LNCAP (cell line): ENCODE measurements at regions not wholly inside any gene's neighbourhood (a gene's known extent, or its start where the extent isn't known, plus 50 kb on each side); places are given as distances from the start of the nearest gene placed in this dataset.

Source experiments
- TF ChIP-seq, protein P1 (sequence below): fragments of 450-650 bp; IDR thresholded peaks from 2 replicates; pipeline ENCODE4 v1.5.1; 2017; ENCODE audit warnings: mild to moderate bottlenecking

DNA sequence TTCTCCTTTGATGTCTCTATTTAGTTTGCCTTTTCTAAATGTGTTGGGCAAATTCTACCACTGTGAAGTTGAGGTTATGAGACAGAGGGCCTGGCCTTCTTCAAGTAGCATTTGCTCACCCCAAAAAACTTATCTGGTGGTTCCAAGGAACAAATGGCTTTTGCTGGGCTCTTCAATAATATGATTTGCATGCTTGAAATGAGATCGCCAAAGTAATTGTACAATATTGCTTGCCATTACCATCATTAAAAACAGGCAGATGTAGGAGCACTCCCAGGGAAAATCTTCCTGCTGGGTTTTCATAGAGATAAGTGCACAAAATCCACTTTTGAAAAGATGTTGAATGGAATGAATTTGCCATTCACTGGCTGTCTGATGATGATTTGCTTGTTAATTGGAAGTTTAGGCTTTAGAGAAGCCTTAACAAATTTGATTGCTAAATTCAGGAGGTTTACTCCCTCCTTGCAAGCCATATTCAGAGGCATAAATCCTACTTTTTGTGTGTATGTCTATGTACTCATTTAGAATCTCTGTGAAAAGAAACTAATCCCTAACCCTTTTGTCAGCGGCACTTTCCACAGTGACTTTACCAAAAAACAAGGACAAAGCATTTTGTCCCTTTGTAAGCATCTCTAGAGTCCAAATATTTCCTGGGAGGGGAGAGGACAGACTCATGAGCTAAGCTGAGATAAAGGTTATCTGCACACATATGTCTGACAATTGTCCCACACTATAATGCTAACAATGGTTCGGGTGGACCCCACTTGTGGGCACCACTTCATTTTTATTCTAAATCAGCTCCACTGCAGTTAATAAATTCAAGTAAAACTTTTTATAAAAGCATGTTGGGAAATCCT is 240.8 kb upstream of the PIK3C3 start:
- TF ChIP-seq, protein P1, sequence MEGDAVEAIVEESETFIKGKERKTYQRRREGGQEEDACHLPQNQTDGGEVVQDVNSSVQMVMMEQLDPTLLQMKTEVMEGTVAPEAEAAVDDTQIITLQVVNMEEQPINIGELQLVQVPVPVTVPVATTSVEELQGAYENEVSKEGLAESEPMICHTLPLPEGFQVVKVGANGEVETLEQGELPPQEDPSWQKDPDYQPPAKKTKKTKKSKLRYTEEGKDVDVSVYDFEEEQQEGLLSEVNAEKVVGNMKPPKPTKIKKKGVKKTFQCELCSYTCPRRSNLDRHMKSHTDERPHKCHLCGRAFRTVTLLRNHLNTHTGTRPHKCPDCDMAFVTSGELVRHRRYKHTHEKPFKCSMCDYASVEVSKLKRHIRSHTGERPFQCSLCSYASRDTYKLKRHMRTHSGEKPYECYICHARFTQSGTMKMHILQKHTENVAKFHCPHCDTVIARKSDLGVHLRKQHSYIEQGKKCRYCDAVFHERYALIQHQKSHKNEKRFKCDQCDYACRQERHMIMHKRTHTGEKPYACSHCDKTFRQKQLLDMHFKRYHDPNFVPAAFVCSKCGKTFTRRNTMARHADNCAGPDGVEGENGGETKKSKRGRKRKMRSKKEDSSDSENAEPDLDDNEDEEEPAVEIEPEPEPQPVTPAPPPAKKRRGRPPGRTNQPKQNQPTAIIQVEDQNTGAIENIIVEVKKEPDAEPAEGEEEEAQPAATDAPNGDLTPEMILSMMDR: no peak

DNA sequence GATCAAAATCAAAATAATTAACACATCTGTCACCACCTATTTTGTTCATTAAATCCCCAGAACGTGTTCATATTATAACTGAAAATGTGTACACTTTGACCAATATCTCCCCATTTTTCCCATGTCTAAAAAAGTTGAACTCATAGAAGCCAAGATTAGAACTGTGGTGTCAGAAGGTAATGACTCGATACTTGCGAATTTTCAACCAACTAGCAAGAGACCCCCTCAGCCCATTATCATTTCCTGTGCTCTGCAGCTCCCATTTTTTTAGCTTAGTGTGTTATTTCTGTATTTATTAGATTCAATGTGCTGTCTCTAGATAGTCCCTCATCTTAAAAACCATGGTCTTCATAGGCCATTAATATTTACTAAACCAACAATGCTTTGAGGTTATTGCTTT is 248.7 kb upstream of the PIK3C3 start:
- TF ChIP-seq, protein P1: no peak

DNA sequence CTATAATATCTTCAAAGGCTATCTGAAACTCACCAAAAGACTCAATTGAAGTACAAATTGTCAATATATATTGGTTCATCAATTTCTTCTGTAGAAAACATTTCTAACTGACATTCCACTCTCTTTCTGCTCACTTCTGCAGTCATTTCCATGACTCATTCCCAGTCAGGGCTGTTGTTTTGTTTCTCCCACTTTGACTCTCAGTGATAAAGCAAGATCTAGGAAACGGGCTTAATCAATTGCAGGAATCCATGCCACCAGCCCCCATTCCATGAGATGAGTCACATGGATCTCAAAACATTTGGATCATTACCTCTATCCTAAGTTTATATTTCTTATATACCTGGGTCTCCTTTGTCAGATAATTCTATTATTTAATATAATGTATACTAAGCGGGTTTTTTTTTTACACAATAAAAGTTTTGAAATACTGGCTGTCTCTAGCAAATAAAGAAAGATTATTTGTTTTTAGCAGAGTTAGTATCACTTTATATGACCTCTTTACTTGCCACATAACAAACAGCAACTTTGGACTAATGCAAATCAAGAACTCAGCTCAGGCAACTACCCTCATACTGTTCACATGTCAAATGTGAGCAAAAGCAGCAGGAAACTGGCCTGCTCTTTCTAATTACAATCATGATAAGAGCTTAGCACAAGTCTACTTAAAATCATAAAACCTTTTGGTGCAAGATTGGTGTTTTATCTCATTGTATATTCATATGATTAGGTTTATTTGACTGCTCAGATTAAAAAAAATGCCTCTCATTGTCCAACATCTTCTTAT is 251.1 kb upstream of the PIK3C3 start:
- TF ChIP-seq, protein P1: no peak

DNA sequence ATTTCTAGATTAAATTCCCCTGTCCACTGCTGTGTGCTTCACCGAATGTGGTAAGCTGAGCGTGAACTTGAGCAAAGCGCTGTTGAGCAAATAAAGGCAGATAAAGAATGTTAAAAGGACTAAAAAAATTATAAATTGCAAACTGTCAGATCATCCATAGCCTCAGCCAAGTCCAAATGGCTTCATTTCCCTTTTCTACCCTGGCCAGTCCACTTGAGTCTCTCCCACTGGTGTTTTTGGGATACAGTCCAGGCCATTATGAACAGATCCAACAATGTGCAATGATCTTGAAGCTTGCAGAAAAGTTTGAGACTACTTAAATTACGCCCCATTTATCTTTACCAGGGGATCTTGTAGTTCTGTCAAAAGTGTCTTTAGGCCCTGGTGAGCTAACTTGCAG is 254.6 kb upstream of the PIK3C3 start:
- TF ChIP-seq, protein P1: no peak

DNA sequence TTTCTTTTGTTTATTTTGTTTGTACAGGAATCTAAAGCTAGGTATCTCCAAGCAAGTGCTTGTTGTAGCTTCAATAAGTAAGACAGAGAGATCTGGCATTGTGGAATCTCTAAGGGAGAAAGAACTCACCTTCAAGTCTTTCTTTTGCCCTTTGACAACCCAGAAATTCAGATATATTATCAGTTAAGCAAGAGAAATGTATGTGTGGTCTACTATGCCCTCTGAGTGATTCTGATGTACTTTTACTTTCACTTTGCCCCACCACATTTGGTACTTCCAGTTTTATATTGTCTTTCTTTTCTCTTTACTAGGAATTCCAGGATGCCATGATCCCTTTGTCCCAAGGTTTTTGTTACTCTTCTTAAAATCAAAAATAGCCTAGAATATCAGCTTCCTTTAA is 259.6 kb upstream of the PIK3C3 start:
- TF ChIP-seq, protein P1: no peak

DNA sequence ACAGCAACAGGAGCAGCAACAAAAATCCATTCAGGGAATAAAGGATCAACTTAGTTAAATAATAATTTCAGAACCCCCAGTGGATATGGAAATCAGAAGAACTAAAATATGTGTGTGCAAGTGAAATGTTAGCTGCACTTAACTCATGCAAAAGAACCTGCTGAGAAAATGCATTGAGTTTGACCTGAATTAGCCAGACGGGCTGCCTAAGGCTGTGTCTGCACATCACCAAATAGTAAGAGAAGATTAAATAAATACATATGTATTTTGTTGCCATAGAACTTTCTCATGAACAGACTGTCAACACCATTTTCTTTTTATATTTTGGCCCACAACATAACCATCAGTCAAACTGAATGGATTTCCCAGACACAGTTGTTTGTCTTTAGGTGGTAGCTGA is 262.0 kb upstream of the PIK3C3 start:
- TF ChIP-seq, protein P1: no peak

DNA sequence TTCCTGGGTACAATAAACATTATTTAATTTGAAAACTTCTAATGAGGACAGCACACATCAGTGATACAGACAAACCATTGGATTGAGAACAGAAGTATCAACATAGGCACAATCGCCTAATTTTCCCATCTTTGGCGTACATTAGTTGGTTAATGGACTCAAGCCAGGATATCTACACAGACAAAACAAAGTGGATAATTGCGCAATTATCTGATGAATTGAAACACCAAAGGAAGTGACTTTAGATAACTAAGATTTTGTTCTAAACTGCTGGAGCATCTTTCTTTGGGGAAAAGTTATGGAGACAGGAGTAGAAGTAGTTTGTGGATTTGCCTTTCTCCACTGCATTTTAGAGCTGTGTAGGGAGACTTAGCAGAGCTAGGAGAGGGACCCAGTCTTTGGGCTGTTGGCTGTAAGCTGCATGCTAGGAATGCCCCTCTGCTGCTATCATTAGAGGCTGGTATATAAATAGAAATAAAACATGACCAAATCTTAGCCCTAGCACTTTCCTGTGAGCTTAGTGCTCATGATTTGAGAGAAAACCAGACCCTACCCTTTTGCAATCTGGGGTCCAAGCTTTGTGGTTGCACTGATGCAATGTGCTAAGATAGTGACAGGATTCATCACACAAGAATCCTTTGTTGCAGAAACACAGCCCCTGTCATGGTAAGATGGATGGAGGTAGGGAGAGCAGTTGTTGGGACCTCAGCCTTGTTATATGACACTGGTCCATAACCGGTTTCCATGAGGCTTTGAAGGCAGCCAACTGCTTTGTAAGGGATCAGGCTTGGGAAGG is 264.5 kb upstream of the PIK3C3 start:
- TF ChIP-seq, protein P1: no peak
